K562 (cell line): ENCODE measurements at regions not wholly inside any gene's neighbourhood (a gene's known extent, or its start where the extent isn't known, plus 50 kb on each side); places are given as distances from the start of the nearest gene placed in this dataset.

Experiments
- ATAC-seq: fragments of 200-7000 bp; cut with Tn5 transposase; 3 replicates; pipeline ENCODE4 v1.9.1; 2020; ENCODE audit warnings: moderate library complexity
- BruUV-seq: library from RNA; stranded (reverse); fragments of 400-500 nt; replicated peaks from 2 replicates; lab custom pipeline; 2021; lab: Mats Ljungman, UMichigan
- CTCF ChIA-PET: fragments of 300-600 bp; formaldehyde crosslinking; extraction: SDS; loops from one replicate; lab custom pipeline; 2021; ENCODE audit warnings: low intra/inter-chr PET ratio; lab: Yijun Ruan, JAX
- POLR2A ChIA-PET: fragments of 300-600, 350-650 bp; sonication (Branson Sonifier 250); formaldehyde crosslinking; extraction: SDS; loops from one replicate; lab custom pipeline; 2021; ENCODE audit warnings: antibody characterized with exemption, inconsistent platforms; lab: Yijun Ruan, JAX
- DNase-seq, 4 experiments: peaks; one replicate each; pipeline versions ENCODE4 v3.0.0 to v3.0.0-alpha.2; 2011 to 2018; ENCODE audit warnings: low spot score in 3 of 4, mixed read lengths in 3 of 4; ENCODE audit errors: extremely low read depth in 1 of 4
- FAIRE-seq: peaks from 2 replicates; lab custom pipeline; 2011; peaks lifted over from hg19 to GRCh38; lab: Jason Lieb, UNC
- H2AFZ ChIP-seq: 2 replicates; pipeline ENCODE4 v1.6.0; 2011; ENCODE audit warnings: low read depth, low read length, control low read depth, inconsistent platforms
- H3K27ac ChIP-seq: fragments of 200-600 bp; 3 replicates; pipeline ENCODE4 v1.8.0; 2011; ENCODE audit warnings: low read depth, mild to moderate bottlenecking, control low read depth, inconsistent platforms, low read length, moderate library complexity, mixed read lengths; ENCODE audit errors: extremely low read depth
- H3K27me3 ChIP-seq, 2 experiments: fragments of 300-600 bp in 1 of 2; 2 replicates in 1 of 2; 3 replicates in 1 of 2; pipeline versions ENCODE4 v1.6.0 to v1.8.0; 2011; ENCODE audit warnings: inconsistent platforms in 2 of 2, low read length in 2 of 2, mild to moderate bottlenecking in 1 of 2, mixed read lengths in 1 of 2, moderate library complexity in 1 of 2; ENCODE audit not compliant: control insufficient read depth in 2 of 2, insufficient read depth in 2 of 2
- H3K36me3 ChIP-seq: fragments of 300-600 bp; 3 replicates; pipeline ENCODE4 v1.8.0; 2011; ENCODE audit warnings: mild to moderate bottlenecking, low read length, inconsistent platforms; ENCODE audit not compliant: control insufficient read depth, insufficient read depth
- H3K4me1 ChIP-seq, 2 experiments: fragments of 200-600 bp in 1 of 2; replicated peaks in 1 of 2; 2 replicates in 1 of 2; 3 replicates in 1 of 2; pipeline versions ENCODE4 v1.5.1 to v1.8.0; 2011; ENCODE audit warnings: inconsistent platforms in 2 of 2, low read length in 2 of 2, mild to moderate bottlenecking in 1 of 2, mixed read lengths in 1 of 2, moderate library complexity in 1 of 2; ENCODE audit not compliant: control insufficient read depth in 2 of 2, insufficient read depth in 2 of 2
- H3K4me2 ChIP-seq: 2 replicates; pipeline ENCODE4 v1.6.1; 2011; ENCODE audit warnings: low read length, control low read depth, inconsistent platforms, mixed read lengths; ENCODE audit not compliant: insufficient read depth
- H3K4me3 ChIP-seq: fragments of 200-600 bp; sonication (generic), shearing (Covaris generic); 2 replicates; pipeline ENCODE4 v1.5.1; 2016; ENCODE audit warnings: control low read depth, inconsistent platforms
- H3K79me2 ChIP-seq: fragments of 200-600 bp; 3 replicates; pipeline ENCODE4 v1.8.0; 2011; ENCODE audit warnings: low read length, inconsistent platforms; ENCODE audit not compliant: control insufficient read depth, insufficient read depth
- H3K9ac ChIP-seq, 2 experiments: 2 replicates each; pipeline versions ENCODE4 v1.6.0 to v1.6.1; 2011; ENCODE audit warnings: low read depth in 2 of 2, low read length in 2 of 2, control low read depth in 1 of 2, inconsistent platforms in 1 of 2, mild to moderate bottlenecking in 1 of 2, mixed read lengths in 1 of 2; ENCODE audit not compliant: insufficient read depth in 1 of 2
- H3K9me1 ChIP-seq: one replicate; pipeline ENCODE4 v1.6.0; 2011; ENCODE audit warnings: inconsistent platforms, mild to moderate bottlenecking, low read length, moderate library complexity; ENCODE audit not compliant: control insufficient read depth, insufficient read depth
- H3K9me3 ChIP-seq: replicated peaks from 2 replicates; pipeline ENCODE4 v1.5.1; 2011; ENCODE audit warnings: low read depth, low read length, inconsistent platforms; ENCODE audit not compliant: control insufficient read depth, insufficient read depth
- H4K20me1 ChIP-seq: replicated peaks from 2 replicates; pipeline ENCODE4 v1.6.1; 2011; ENCODE audit warnings: low read length, inconsistent platforms, mixed read lengths; ENCODE audit not compliant: control insufficient read depth, insufficient read depth
- ARNT ChIP-seq, 2 experiments: fragments of 450-650 bp; IDR thresholded peaks; 2 replicates each; pipeline ENCODE4 v1.6.1; 2016; ENCODE audit warnings: mild to moderate bottlenecking in 1 of 2
- BRCA1 ChIP-seq, 2 experiments: fragments of 450-650 bp in 1 of 2; sonication (generic) in 1 of 2; formaldehyde crosslinking in 1 of 2; IDR thresholded peaks; 2 replicates each; pipeline versions ENCODE4 v1.5.0 to v1.6.1; 2017 to 2020; ENCODE audit warnings: mild to moderate bottlenecking in 1 of 2, missing genetic modification reagents in 1 of 2
- ELF4 ChIP-seq: fragments of 450-650 bp; formaldehyde crosslinking; IDR thresholded peaks from 2 replicates; pipeline ENCODE4 v1.4.0; 2022; ENCODE audit warnings: missing genetic modification characterization
- ESRRA ChIP-seq: fragments of 450-650 bp; IDR thresholded peaks from 2 replicates; pipeline ENCODE4 v1.6.1; 2014; ENCODE audit warnings: low read depth, mild to moderate bottlenecking, moderate library complexity, borderline replicate concordance
- FOXK2 ChIP-seq, 2 experiments: fragments of 450-650 bp; IDR thresholded peaks in 1 of 2; conservative IDR thresholded peaks in 1 of 2; 2 replicates each; pipeline ENCODE4 v1.6.1; 2016; ENCODE audit warnings: low read depth in 2 of 2, mild to moderate bottlenecking in 1 of 2
- HIVEP1 ChIP-seq: fragments of 250-450 bp; sonication (Bioruptor Pico); IDR thresholded peaks from 2 replicates; pipeline ENCODE4 v1.4.0; 2020; ENCODE audit warnings: mild to moderate bottlenecking
- KHSRP ChIP-seq: fragments of 450-650 bp; IDR thresholded peaks from 2 replicates; pipeline ENCODE4 v1.6.1; 2017
- MECOM ChIP-seq: fragments of 250-450 bp; sonication (Bioruptor Pico); IDR thresholded peaks from 2 replicates; pipeline ENCODE4 v1.8.0; 2022; ENCODE audit warnings: inconsistent platforms
- NCOA2 ChIP-seq, 2 experiments: fragments of 450-650 bp; IDR thresholded peaks; 2 replicates each; pipeline ENCODE4 v1.6.1; 2018; ENCODE audit warnings: mild to moderate bottlenecking in 2 of 2, moderate library complexity in 1 of 2; ENCODE audit not compliant: partially characterized antibody in 2 of 2
- PHF20 ChIP-seq: fragments of 450-650 bp; IDR thresholded peaks from 2 replicates; pipeline ENCODE4 v1.6.1; 2018; ENCODE audit not compliant: partially characterized antibody
- SP1 ChIP-seq: sonication (generic); formaldehyde crosslinking; IDR thresholded peaks from 2 replicates; pipeline ENCODE4 v1.8.1; 2022; ENCODE audit warnings: mild to moderate bottlenecking, missing genetic modification reagents
- ZNF121 ChIP-seq: sonication (generic); formaldehyde crosslinking; conservative IDR thresholded peaks from 2 replicates; pipeline ENCODE4 v1.8.0; 2022; ENCODE audit warnings: missing genetic modification reagents
- ZNF282 ChIP-seq: sonication (generic); formaldehyde crosslinking; IDR thresholded peaks from 2 replicates; pipeline ENCODE4 v1.8.1; 2023; ENCODE audit warnings: missing genetic modification reagents
- ZNF75A ChIP-seq: fragments of 450-650 bp; formaldehyde crosslinking; IDR thresholded peaks from 2 replicates; pipeline ENCODE4 v1.4.0; 2020; ENCODE audit warnings: mild to moderate bottlenecking
- WGBS: fragments of 100-300 bp; shearing (Covaris generic); methylation state at CpG from one replicate; pipeline ENCODE4 v1.1.6; 2016; ENCODE audit warnings: low coverage, mixed read lengths; ENCODE audit not compliant: insufficient coverage; ENCODE audit errors: missing lambda C conversion rate; 5-methylcytosine and 5-hydroxymethylcytosine counted together
- in situ Hi-C: fragments of 300-500 bp; cut with MboI; formaldehyde crosslinking; loops from 4 replicates; pipeline ENCODE4 v1.15.0; 2018; ENCODE audit warnings: inconsistent platforms, mixed read lengths
- intact Hi-C: fragments of 100-400 bp; cut with micrococcal nuclease; formaldehyde crosslinking; loops from 2 replicates; pipeline ENCODE4 v1.14.2; 2022
- TF ChIP-seq, protein P1 (sequence below): fragments of 250-450 bp; sonication (Bioruptor Pico); IDR thresholded peaks from 2 replicates; pipeline ENCODE4 v1.4.0; 2020
- TF ChIP-seq, protein P2 (sequence below): fragments of 250-450 bp; sonication (Bioruptor Pico); IDR thresholded peaks from 2 replicates; pipeline ENCODE4 v1.8.0; 2021; ENCODE audit warnings: borderline replicate concordance, mild to moderate bottlenecking, moderate library complexity; ENCODE audit not compliant: poor library complexity, severe bottlenecking
- TF ChIP-seq, protein P3 (sequence below): fragments of 450-650 bp; formaldehyde crosslinking; IDR thresholded peaks from 2 replicates; pipeline ENCODE4 v1.4.0; 2020; ENCODE audit warnings: mild to moderate bottlenecking, mixed read lengths

DNA sequence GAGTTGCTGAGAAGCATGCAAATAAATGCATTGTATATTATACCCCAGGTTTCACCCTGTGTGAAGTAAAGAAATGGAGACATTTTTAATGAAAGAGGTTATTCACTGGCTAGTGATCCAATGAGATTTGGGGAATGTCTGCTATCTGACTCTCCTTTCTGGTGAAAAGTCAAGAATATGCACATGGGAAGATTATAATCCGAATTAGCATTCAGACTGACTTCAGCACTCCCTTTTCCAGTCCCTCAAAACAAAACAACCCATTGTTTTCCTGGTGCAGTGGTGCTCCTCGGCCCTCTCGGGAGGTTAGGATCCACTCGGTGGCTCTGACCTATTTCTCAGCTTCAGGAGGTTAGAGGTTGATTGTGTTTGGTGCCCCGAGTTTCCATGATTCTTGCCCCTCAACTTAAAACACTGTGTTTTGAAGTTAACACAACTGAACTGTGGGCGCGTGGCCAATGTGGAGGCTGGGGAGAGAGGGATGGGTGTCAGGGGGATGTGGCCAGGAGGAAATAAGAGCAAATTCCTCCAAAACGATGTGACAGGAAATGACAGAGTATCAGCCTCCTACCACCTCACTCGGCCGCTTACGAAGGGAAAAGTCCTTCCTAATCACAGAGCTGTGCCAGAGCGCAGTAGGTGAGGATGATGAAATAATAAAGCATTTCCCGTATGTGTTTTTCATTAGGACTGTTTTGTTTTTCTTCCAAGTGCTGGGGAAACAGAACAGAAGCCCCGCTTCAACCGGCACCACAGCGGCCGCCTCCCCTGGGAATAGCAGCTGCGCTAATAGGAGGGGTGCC is 440.1 kb downstream of the MTX2 start:
- H3K9me3 ChIP-seq = no peaks in the 10 kb centered on the region
- POLR2A ChIA-PET = interaction anchor here (0.8 kb wide), 1 partner anchor 92 kb away, joined by 3 read pairs; no protein-coding TSS in a partner anchor
- no peak overlapping the region for H3K9ac ChIP-seq
- no peak for ATAC-seq
- no peak overlapping the region for H2AFZ ChIP-seq
- H3K4me1 ChIP-seq = no peaks in the 10 kb centered on the region
- intact Hi-C loops (no loop called here), in situ Hi-C loops (no loop called here)
- H3K4me2 ChIP-seq = no peak overlapping the region
- no peaks in the 10 kb centered on the region for H3K9me1 ChIP-seq
- BruUV-seq = no TSS peak
- no peaks in the 10 kb centered on the region for H4K20me1 ChIP-seq
- CTCF ChIA-PET = no interaction called here
- H3K36me3 ChIP-seq = no peaks in the 10 kb centered on the region
- no peak for FAIRE-seq
- 4% methylated on average over 18 of the region's 18 CpGs for WGBS
- no peak for TF ChIP-seq SP1 (CRISPR knock-in tag)
- TF ChIP-seq ZNF121 = no peak
- TF ChIP-seq ESRRA = no peak
- TF ChIP-seq, protein P1, sequence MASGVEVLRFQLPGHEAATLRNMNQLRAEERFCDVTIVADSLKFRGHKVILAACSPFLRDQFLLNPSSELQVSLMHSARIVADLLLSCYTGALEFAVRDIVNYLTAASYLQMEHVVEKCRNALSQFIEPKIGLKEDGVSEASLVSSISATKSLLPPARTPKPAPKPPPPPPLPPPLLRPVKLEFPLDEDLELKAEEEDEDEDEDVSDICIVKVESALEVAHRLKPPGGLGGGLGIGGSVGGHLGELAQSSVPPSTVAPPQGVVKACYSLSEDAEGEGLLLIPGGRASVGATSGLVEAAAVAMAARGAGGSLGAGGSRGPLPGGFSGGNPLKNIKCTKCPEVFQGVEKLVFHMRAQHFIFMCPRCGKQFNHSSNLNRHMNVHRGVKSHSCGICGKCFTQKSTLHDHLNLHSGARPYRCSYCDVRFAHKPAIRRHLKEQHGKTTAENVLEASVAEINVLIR = no peak
- TF ChIP-seq PHF20 = no peak
- no peak for TF ChIP-seq ZNF75A
- TF ChIP-seq HIVEP1 (CRISPR knock-in tag) = no peak
- no peak for TF ChIP-seq MECOM (CRISPR knock-in tag)
- TF ChIP-seq, protein P2, sequence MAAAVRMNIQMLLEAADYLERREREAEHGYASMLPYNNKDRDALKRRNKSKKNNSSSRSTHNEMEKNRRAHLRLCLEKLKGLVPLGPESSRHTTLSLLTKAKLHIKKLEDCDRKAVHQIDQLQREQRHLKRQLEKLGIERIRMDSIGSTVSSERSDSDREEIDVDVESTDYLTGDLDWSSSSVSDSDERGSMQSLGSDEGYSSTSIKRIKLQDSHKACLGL (CRISPR knock-in tag) = no peak
- no peak for TF ChIP-seq KHSRP
- TF ChIP-seq, protein P3, sequence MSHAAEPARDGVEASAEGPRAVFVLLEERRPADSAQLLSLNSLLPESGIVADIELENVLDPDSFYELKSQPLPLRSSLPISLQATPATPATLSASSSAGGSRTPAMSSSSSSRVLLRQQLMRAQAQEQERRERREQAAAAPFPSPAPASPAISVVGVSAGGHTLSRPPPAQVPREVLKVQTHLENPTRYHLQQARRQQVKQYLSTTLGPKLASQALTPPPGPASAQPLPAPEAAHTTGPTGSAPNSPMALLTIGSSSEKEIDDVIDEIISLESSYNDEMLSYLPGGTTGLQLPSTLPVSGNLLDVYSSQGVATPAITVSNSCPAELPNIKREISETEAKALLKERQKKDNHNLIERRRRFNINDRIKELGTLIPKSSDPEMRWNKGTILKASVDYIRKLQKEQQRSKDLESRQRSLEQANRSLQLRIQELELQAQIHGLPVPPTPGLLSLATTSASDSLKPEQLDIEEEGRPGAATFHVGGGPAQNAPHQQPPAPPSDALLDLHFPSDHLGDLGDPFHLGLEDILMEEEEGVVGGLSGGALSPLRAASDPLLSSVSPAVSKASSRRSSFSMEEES = no peak
- TF ChIP-seq BRCA1 (IDR thresholded peaks at IDR 0.05) = no peak
- TF ChIP-seq BRCA1 (CRISPR knock-in tag; IDR thresholded peaks at IDR 0.05) = no peak
- TF ChIP-seq NCOA2 (IDR thresholded peaks at IDR 0.05; ENCODE audit: partially characterized antibody in 2 of 2) = no peak
- TF ChIP-seq ZNF282 = no peak
- no peak for TF ChIP-seq FOXK2 (conservative IDR thresholded peaks at IDR 0.05 in 1 of 2, IDR thresholded peaks at IDR 0.05 in 1 of 2; ENCODE audit: low read depth in 2 of 2)
- TF ChIP-seq ELF4 = no peak
- TF ChIP-seq ARNT (IDR thresholded peaks at IDR 0.05) = no peak
- TF ChIP-seq, all 486 proteins: peak for 0
- Histone ChIP-seq H3K27me3 (peaks cover 12 to 14% of the 10 kb centered on the region in 2 experiments; a peak in 3 of 5 replicates), H3K27ac (no peak overlapping the region), H3K79me2 (no peaks in the 10 kb centered on the region), H3K4me3 (no peak overlapping the region)
- DNase-seq = no peak
